OCI-LY7 (cell line): ENCODE measurements at regions not wholly inside any gene's neighbourhood (a gene's known extent, or its start where the extent isn't known, plus 50 kb on each side); places are given as distances from the start of the nearest gene placed in this dataset.

Experiments
- BruUV-seq: library from RNA; stranded (reverse); fragments of 400-500 nt; replicated peaks from 2 replicates; lab custom pipeline; 2021; lab: Mats Ljungman, UMichigan
- CTCF ChIA-PET: fragments of 300-600 bp; sonication (Branson Sonifier 250); formaldehyde crosslinking; loops from one replicate; lab custom pipeline; 2022; ENCODE audit warnings: antibody characterized with exemption; ENCODE audit not compliant: unreplicated experiment; lab: Charles Lee
- POLR2A ChIA-PET: fragments of 300-600 bp; sonication (Branson Sonifier 250); formaldehyde crosslinking; loops from one replicate; lab custom pipeline; 2022; ENCODE audit warnings: antibody characterized with exemption; lab: Charles Lee
- DNase-seq: peaks from one replicate; pipeline ENCODE4 v3.0.0-alpha.2; 2015; ENCODE audit warnings: low spot score
- H2AFZ ChIP-seq: fragments of 200-600 bp; sonication (generic), shearing (Covaris generic); 2 replicates; pipeline ENCODE4 v1.6.1; 2014; ENCODE audit warnings: mild to moderate bottlenecking, antibody characterized with exemption, low read length, moderate library complexity
- H3K27ac ChIP-seq: fragments of 200-600 bp; sonication (generic); 2 replicates; pipeline ENCODE4 v1.5.1; 2014; ENCODE audit warnings: mixed run types, low read depth, mild to moderate bottlenecking, moderate library complexity, low read length, inconsistent platforms; ENCODE audit not compliant: poor library complexity, severe bottlenecking
- H3K36me3 ChIP-seq: fragments of 200-600 bp; sonication (generic); 2 replicates; pipeline ENCODE4 v1.6.1; 2014; ENCODE audit warnings: mild to moderate bottlenecking, antibody characterized with exemption, low read length, moderate library complexity, mixed read lengths; ENCODE audit not compliant: insufficient read depth
- H3K4me1 ChIP-seq: fragments of 200-600 bp; sonication (generic); 2 replicates; pipeline ENCODE4 v1.5.1; 2014; ENCODE audit warnings: mild to moderate bottlenecking, low read length; ENCODE audit not compliant: insufficient read depth, poor library complexity, severe bottlenecking
- H3K4me2 ChIP-seq: fragments of 200-600 bp; sonication (generic); 2 replicates; pipeline ENCODE4 v1.6.1; 2014; ENCODE audit warnings: mild to moderate bottlenecking, low read length
- H3K4me3 ChIP-seq: fragments of 200-600 bp; sonication (generic); 2 replicates; pipeline ENCODE4 v1.5.1; 2014; ENCODE audit warnings: mild to moderate bottlenecking, low read depth, low read length; ENCODE audit not compliant: poor library complexity, severe bottlenecking
- H3K79me2 ChIP-seq: fragments of 200-600 bp; sonication (generic); 2 replicates; pipeline ENCODE4 v1.6.1; 2016; ENCODE audit warnings: low read depth, mild to moderate bottlenecking, low read length, moderate library complexity, mixed read lengths; ENCODE audit not compliant: insufficient read depth
- H3K9me2 ChIP-seq: fragments of 200-600 bp; sonication (generic); 2 replicates; pipeline ENCODE4 v1.6.1; 2016; ENCODE audit warnings: mild to moderate bottlenecking, low read length, mixed read lengths; ENCODE audit not compliant: insufficient read depth
- H3K9me3 ChIP-seq: fragments of 200-600 bp; sonication (generic); 2 replicates; pipeline ENCODE4 v1.6.1; 2014; ENCODE audit warnings: mild to moderate bottlenecking, mixed run types, low read length, mixed read lengths
- H4K20me1 ChIP-seq: fragments of 200-600 bp; sonication (generic); 2 replicates; pipeline ENCODE4 v1.6.1; 2014; ENCODE audit warnings: mild to moderate bottlenecking, antibody characterized with exemption, low read length, moderate library complexity, mixed read lengths; ENCODE audit not compliant: insufficient read depth
- EZH2phosphoT487 ChIP-seq: fragments of 200-600 bp; sonication (generic); IDR thresholded peaks from 2 replicates; pipeline ENCODE4 v1.6.1; 2018; ENCODE audit warnings: low read depth, borderline replicate concordance, mild to moderate bottlenecking, mixed run types, antibody characterized with exemption, low read length, moderate library complexity, mixed read lengths
- intact Hi-C: fragments of 100-400 bp; cut with micrococcal nuclease; formaldehyde crosslinking; loops from one replicate; pipeline ENCODE4 v1.10.0; 2022; ENCODE audit not compliant: unreplicated experiment
- TF ChIP-seq, protein P1 (sequence below): fragments of 200-600 bp; sonication (generic); conservative IDR thresholded peaks from 2 replicates; pipeline ENCODE4 v1.5.1; 2014; ENCODE audit warnings: mild to moderate bottlenecking, antibody characterized with exemption, low read length, moderate library complexity, mixed read lengths

GRCh38 chr4:178233906-178234305 is 791.7 kb upstream of the AGA start:
- Histone ChIP-seq H3K79me2 (no peaks in the 10 kb centered on the region), H2AFZ (no peak overlapping the region), H3K4me3 (no peak overlapping the region), H3K36me3 (no peaks in the 10 kb centered on the region), H4K20me1 (no peaks in the 10 kb centered on the region), H3K27ac (no peak overlapping the region), H3K9me2 (no peaks in the 10 kb centered on the region), H3K4me2 (no peak overlapping the region), H3K9me3 (no peaks in the 10 kb centered on the region), H3K4me1 (no peaks in the 10 kb centered on the region)
- TF ChIP-seq EZH2phosphoT487, result no peak
- TF ChIP-seq, protein P1, sequence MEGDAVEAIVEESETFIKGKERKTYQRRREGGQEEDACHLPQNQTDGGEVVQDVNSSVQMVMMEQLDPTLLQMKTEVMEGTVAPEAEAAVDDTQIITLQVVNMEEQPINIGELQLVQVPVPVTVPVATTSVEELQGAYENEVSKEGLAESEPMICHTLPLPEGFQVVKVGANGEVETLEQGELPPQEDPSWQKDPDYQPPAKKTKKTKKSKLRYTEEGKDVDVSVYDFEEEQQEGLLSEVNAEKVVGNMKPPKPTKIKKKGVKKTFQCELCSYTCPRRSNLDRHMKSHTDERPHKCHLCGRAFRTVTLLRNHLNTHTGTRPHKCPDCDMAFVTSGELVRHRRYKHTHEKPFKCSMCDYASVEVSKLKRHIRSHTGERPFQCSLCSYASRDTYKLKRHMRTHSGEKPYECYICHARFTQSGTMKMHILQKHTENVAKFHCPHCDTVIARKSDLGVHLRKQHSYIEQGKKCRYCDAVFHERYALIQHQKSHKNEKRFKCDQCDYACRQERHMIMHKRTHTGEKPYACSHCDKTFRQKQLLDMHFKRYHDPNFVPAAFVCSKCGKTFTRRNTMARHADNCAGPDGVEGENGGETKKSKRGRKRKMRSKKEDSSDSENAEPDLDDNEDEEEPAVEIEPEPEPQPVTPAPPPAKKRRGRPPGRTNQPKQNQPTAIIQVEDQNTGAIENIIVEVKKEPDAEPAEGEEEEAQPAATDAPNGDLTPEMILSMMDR, result no peak
- DNase-seq, result no peak
- ChIA-PET POLR2A (interaction anchor here (1.1 kb wide), 1 partner anchor 12 kb away, joined by 5 read pairs; no protein-coding TSS in a partner anchor), CTCF (no interaction called here)
- BruUV-seq, result no TSS peak
- intact Hi-C loops, result no loop called here

GRCh38 chr4:178240891-178241290 is 798.7 kb upstream of the AGA start:
- Histone ChIP-seq H3K4me1 (no peaks in the 10 kb centered on the region), H3K9me3 (no peaks in the 10 kb centered on the region), H2AFZ (no peak overlapping the region), H4K20me1 (no peaks in the 10 kb centered on the region), H3K4me3 (no peak overlapping the region), H3K79me2 (no peaks in the 10 kb centered on the region), H3K27ac (no peak overlapping the region), H3K4me2 (no peak overlapping the region), H3K36me3 (no peaks in the 10 kb centered on the region), H3K9me2 (no peaks in the 10 kb centered on the region)
- intact Hi-C loops, result no loop called here
- POLR2A ChIA-PET, result no interaction called here
- no peak for DNase-seq
- TF ChIP-seq, protein P1, result no peak
- no peak for TF ChIP-seq EZH2phosphoT487
- CTCF ChIA-PET, result no interaction called here
- BruUV-seq, result no TSS peak

- no peaks in the 10 kb centered on the region for H3K79me2 ChIP-seq
- H4K20me1 ChIP-seq, result no peaks in the 10 kb centered on the region
- H3K4me1 ChIP-seq, result no peaks in the 10 kb centered on the region
- no peak overlapping the region for H3K4me2 ChIP-seq
- intact Hi-C loops, result no loop called here
- no peak overlapping the region for H3K27ac ChIP-seq
- no peak overlapping the region for H2AFZ ChIP-seq
- no peak for DNase-seq
- BruUV-seq, result no TSS peak
- TF ChIP-seq, protein P1, result no peak
- no peaks in the 10 kb centered on the region for H3K9me2 ChIP-seq
- H3K9me3 ChIP-seq, result no peaks in the 10 kb centered on the region
- ChIA-PET CTCF (no interaction called here), POLR2A (no interaction called here)
- H3K4me3 ChIP-seq, result no peak overlapping the region
- no peaks in the 10 kb centered on the region for H3K36me3 ChIP-seq
These were observed 799.4 kb upstream of the AGA start for GRCh38 chr4:178241601-178242118.
